GM12878 (cell line): ENCODE measurements at regions not wholly inside any gene's neighbourhood (a gene's known extent, or its start where the extent isn't known, plus 50 kb on each side); places are given as distances from the start of the nearest gene placed in this dataset.

Experiments
- CTCF ChIP-seq, 3 experiments: IDR thresholded peaks in 2 of 3; conservative IDR thresholded peaks in 1 of 3; 2 replicates each; pipeline ENCODE4 v1.5.1; 2011; ENCODE audit warnings: low read depth in 3 of 3, low read length in 3 of 3, mild to moderate bottlenecking in 3 of 3, control low read depth in 2 of 3, moderate library complexity in 2 of 3, inconsistent platforms in 1 of 3, mixed read lengths in 1 of 3; ENCODE audit not compliant: control insufficient read depth in 2 of 3, insufficient read depth in 1 of 3; ENCODE audit errors: extremely low read depth in 1 of 3
- EED ChIP-seq: sonication (generic); IDR thresholded peaks from 2 replicates; pipeline ENCODE4 v1.6.1; 2016; ENCODE audit warnings: antibody characterized with exemption, low read depth
- FOXM1 ChIP-seq: IDR thresholded peaks from 2 replicates; pipeline ENCODE4 v1.6.1; 2012; ENCODE audit warnings: low read depth, mild to moderate bottlenecking, inconsistent platforms, low read length, moderate library complexity
- SMC3 ChIP-seq: IDR thresholded peaks from 2 replicates; pipeline ENCODE4 v1.6.1; 2011; ENCODE audit warnings: low read length, improper control_type of control experiment, borderline replicate concordance
- TF ChIP-seq, protein P1 (sequence below): IDR thresholded peaks from 2 replicates; pipeline ENCODE4 v1.6.1; 2011; ENCODE audit warnings: low read depth, low read length, improper control_type of control experiment, borderline replicate concordance

DNA sequence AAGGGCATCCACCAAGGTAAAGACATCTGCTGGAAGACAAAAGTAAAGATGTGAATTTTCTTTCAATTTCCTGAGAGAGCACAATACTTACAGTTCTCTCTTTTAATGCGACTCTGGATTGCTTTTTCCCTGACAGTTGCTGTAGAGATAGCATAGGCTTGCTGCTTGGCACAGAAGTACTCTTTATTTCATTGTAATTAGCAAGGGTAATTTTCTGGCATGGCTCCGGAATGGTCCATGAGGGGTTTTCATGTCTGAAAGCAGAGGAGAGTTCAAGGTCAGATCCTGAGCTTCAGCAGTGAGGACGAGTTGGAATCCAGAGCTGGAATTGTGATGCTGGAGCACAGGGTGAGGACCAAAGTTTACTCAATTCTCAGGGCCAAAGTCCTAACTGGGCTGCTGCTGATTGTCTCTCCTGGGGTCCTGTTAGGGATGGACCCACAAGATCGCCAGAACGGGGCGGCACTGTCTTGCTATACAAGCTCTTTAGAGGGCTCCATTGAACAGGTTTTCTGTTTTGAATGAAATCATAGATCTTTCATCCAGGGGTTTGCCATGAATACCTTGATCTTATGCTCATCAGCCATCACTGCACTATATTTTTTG, 190.0 kb upstream of the MKI67 start:
- no peak for TF ChIP-seq EED
- TF ChIP-seq FOXM1, result no peak
- TF ChIP-seq SMC3, result no peak
- TF ChIP-seq CTCF (IDR thresholded peaks at IDR 0.05 in 2 of 3, conservative IDR thresholded peaks at IDR 0.05 in 1 of 3; ENCODE audit: control insufficient read depth in 2 of 3, extremely low read depth in 1 of 3, insufficient read depth in 1 of 3, low read depth in 3 of 3, low read length in 3 of 3), result no peak
- TF ChIP-seq, protein P1, sequence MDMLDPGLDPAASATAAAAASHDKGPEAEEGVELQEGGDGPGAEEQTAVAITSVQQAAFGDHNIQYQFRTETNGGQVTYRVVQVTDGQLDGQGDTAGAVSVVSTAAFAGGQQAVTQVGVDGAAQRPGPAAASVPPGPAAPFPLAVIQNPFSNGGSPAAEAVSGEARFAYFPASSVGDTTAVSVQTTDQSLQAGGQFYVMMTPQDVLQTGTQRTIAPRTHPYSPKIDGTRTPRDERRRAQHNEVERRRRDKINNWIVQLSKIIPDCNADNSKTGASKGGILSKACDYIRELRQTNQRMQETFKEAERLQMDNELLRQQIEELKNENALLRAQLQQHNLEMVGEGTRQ, result no peak
